ENCODE measurements at regions not wholly inside any gene's neighbourhood (a gene's known extent, or its start where the extent isn't known, plus 50 kb on each side); places are given as distances from the start of the nearest gene placed in this dataset.

DNA sequence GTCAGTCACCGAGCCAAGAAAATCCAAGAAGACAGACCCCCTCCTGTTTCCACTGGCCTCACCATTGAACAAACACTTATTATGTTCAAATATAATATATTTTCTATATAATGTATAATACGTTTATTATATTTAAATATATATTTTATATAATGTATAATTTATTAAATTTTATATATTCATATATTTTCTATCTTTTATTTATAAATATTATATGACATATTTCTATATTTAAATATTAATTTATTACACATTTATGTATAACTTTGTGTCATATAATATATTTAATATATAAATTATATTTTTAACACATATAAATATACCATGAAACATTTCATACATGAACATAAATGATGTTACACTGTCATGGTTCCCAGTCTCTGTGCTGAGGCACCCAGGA lies 60.9 kb upstream of the RMDN2 start:
- no peak for DNase-seq (ENCODE audit: low read depth in 2 of 3, low spot score in 1 of 3)

DNA sequence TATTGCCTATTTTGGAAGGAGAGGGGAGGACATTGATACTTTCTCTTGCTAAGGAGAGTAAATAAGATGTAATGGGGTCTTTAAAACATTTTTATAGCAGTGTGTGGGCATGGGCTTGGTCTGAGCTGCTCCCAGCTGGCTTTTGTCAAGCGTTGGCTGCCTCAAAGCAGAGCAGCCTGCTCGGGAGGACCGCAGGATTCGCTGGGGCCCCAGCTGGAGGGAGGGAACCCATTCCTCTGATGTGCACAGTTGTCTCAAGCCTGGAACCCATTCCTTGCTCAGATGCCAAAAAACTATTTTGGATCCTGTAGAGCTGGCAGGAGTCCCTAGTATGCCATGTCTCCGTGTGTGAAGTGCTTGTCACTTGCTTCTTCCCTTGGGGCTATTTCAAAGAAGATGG lies 59.4 kb upstream of the RMDN2 start:
- DNase-seq (ENCODE audit: low read depth in 2 of 3, low spot score in 1 of 3): no peak

DNA sequence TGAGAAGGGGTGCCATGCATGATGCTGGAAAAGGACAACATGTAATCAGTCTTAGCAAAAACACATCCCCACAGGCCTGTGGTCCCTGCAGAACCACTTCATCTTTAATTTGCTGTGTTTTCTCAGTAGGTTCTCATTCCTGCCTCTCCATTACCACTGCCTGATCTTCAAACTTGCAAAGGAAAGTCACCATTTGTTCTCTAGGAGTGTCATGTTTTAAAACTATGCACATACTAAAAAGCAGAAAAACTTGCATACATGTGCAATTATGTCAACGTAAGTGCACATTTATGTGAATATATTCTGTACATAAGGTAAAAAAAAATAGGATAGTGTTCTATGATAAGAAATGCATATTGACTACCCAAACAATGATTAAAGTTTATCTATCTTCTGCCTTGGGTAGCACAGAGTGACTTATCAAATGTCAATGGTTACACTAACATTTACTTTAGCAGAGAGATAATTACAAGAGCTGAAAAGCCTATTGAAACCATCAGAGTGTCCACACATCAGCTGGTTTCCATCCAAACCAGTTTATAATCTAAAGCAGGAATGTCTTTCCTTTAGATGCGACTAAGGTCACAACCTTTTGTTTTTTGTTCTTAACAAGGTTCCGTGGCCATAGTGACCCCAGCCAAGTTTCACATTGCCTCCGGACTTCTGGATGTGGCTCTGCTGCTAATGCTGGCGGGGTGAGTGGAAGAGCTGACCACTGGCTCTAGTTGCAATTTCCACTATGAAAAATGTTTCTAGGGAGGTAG lies 58.7 kb upstream of the RMDN2 start:
- no peak for DNase-seq (ENCODE audit: low read depth in 2 of 3, low spot score in 1 of 3)

DNA sequence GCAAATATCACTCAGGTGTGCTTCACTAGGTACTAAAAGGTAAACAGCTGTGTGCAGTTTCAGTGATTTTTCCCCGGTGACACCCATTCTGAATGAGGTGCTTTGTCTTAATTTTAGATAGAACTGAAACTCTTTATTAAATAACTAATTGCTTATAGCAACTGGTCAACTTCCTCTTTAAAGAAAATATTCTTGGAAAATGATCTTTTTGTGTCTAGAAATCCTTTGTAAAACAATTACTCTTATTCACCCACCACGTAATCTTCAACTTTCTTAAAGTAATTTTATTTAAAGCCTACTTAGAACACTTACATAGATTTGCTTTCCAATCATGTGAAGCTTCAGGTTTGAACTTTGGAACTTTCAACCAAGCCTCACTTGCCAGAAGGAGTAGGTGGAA lies 57.9 kb upstream of the RMDN2 start:
- DNase-seq (ENCODE audit: low read depth in 2 of 3, low spot score in 1 of 3): no peak

DNA sequence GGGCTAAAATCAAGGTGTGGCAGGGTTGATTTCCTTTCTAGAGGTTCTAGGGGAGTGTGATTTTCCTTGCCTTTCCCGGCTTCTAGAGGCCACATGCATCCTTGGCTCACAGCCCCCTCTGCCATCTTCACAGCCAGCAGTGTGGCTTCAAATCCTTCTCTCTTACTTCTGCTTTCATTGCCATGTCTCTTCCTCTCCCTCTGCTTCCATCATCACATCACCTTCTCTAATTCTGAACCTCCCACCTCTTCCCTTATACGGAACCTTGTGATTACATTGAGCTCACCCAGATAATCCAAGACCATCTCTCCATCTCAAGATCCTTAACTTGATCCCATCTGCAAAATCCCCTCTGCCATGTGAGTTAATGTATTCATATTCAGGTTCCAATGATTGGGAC lies 56.2 kb upstream of the RMDN2 start:
- no peak for DNase-seq (ENCODE audit: low read depth in 2 of 3, low spot score in 1 of 3)

DNA sequence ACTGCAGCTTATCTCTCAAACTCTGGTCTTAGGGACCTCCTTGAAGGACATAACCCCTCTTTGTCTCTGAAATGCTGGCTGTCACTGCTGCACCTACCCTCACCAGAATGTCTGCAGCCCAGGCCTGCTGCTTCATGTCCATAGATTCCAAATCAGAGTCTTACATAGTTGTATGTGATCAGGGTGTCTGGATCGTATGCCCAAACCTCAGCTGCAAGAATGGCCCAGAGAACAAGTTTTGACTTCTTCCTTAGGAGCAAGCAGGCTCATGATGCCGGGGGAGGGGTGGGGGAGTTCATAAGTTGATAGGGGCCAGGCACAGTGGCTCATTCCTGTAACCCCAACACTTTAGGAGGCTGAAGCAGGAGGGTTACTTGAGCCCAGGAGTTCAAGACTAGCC lies 55.8 kb upstream of the RMDN2 start:
- no peak for DNase-seq (ENCODE audit: low read depth in 2 of 3, low spot score in 1 of 3)

DNA sequence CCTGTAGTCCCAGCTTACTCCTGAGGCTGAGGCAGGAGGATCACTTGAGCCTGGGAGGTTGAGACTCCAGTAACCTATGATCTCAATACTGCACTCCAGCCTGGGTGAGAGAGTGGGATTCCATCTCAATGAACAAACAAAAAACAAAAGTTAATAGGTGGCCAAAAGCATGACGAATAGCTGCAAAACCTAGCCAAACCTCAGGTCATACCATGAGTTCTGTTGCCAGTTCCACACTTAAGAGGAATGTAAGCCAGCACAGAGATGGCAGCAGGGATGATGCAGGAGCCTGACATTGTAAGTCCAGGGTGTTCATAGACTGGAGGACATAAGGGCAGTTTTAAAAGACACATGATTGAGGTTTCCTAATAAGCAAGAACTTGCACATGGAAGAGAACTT lies 55.3 kb upstream of the RMDN2 start:
- no peak for DNase-seq (ENCODE audit: low read depth in 2 of 3, low spot score in 1 of 3)

DNA sequence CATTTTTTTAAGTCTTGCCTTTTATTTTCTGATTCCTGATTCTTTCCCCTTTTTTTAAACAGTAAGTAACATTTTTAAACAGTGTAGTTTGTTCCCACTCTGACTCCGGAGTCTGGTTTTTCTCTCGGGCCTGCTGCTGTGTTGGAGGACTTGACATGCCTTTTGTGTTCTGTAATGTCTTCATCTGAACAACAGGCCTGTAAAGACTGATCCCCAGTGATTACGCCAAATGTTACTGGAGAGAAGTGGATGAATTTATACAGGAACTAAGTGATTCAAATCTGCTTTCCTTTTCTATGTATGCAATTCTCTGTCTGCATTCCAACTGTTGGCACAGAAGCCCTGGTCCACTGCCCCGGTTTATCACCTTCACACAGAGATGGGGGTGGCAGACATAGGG lies 54.3 kb upstream of the RMDN2 start:
- no peak for DNase-seq (ENCODE audit: low read depth in 2 of 3, low spot score in 1 of 3)

DNA sequence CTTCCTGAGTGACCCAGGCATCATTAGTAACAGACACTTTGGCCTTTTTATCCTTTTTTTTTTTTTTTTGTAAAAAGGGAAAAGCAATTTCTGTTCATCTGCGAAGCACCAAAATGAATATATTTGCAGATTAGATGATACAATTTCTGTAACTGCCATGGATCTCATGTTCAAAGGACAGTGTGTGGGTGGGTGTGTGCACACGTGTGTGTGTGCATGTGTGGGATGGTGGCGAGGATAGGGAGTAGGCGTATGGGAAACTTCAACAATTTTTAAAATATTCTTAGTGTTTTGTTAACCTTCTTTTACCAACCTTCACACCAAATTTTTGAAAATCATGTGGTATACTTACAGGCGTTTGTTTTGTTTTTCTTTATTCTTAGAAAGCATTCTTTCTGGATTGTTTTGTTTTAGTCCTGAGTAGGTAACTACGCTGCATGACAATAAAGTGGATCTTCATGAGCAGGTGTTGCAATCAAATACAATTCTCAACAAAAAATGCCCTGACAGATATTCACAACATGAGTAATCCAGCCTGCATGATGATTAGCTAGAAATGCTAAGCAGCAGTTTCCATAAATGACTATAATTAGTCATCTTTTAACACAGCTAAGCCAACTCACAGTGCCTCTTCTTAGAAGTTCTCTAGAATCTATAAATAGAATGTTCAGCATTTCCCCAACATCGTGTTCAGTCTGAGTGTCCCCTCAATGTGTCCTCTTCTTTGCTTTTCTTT lies 53.5 kb upstream of the RMDN2 start:
- DNase-seq (ENCODE audit: low read depth in 2 of 3, low spot score in 1 of 3): no peak

DNA sequence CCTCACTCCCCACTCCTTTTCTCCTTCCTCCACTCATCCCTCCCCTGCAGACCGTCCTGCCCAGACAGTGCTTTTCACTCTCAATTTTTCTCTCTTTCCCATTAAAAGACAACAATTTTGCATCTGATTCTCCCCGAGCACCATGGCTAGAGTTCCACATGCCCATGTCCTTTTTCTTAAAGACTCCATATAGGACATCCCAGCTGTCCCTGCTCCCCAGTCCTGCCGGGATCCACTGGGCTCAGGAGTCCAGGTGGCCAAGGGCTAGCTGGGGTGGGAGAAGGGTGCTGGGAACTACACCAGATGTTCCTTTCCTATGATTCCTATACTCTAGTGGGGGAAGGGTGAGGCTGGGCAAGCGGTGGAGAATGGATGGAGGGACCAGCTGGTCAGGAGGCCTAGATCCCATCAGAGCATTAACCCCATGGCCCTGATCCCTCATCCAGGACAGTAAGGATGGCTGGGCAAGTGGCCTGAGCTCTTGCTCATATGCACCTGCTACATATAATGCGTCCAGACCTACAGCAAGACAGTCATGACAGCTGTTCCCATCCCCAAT lies 52.8 kb upstream of the RMDN2 start:
- no peak for DNase-seq (ENCODE audit: low read depth in 2 of 3, low spot score in 1 of 3)

DNA sequence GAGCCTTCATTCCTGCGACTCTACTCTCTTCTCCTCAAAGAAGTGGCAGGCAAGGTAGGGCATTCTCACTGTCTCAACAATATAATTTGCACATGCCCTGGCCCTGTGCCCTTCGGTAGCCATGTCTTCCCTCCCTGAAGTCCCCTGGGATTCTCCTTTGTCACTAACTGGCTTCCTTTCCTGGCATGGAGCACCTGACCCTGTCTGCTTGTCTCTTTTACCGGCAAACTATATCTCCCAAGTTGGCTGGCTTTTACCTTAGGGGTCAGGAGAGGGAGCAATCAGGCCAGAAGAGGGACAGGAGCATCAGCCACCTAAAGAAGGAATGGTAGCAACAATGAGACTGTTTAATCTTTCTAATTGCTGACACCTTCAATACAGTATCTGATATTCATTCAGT lies 51.9 kb upstream of the RMDN2 start:
- no peak for DNase-seq (ENCODE audit: low read depth in 2 of 3, low spot score in 1 of 3)

DNA sequence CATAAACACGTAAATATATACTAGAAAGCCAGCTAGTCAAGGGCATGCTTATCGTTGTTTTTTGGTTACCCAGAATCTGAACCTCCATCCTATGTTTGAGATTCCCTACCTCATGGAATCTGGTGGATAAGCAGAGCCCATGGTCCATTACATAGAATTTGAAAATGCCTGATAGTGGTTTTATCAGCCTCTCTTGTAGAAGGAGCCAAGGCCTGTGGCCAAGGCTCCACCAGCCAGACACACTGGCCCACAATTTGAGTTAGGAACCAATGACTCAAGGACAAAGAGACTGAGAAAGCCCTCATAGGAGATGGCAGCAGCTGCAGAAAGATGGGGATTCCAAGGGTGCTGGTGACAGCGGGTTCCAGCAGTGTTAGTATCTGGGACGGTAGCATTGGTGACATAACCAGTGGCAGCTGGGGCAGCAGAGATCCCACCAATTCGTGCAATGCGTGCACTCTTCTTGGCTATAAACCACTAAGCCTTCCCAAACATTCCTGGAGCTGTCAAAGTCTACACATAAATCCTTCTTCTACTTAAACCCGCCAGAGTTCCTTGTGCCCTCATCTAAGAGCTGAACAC lies 51.2 kb upstream of the RMDN2 start:
- no peak for DNase-seq (ENCODE audit: low read depth in 2 of 3, low spot score in 1 of 3)

DNA sequence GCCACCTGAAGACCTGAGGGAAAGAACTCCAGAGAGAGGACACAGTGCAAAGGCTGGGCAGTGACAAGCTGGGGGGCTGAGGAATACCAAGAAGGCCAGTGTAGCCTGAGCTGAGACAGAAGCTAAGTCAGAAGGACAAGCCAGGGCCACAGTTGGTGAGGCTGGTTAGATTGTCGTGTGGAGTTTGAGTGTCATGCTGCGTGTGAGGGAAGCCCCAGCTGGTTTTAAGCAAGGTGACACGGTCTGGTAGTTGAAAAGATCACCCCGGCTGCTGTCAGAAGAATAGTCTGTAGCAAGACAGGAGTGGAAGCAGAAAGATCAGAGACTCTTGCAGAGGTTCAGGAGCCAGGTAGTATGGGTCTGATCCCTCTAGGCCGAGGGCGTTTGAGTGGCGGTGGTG lies 50.6 kb upstream of the RMDN2 start:
- DNase-seq (ENCODE audit: low read depth in 2 of 3, low spot score in 1 of 3): no peak

All from stimulated activated CD4-positive, alpha-beta T cell treated with anti-CD3 and anti-CD28 coated beads, Interleukin-12 subunit alpha, Interleukin-12 subunit beta, amount 100 ng/mL, for 48 hours (primary cell).